ENCODE measurements at regions not wholly inside any gene's neighbourhood (a gene's known extent, or its start where the extent isn't known, plus 50 kb on each side); places are given as distances from the start of the nearest gene placed in this dataset.

DNA sequence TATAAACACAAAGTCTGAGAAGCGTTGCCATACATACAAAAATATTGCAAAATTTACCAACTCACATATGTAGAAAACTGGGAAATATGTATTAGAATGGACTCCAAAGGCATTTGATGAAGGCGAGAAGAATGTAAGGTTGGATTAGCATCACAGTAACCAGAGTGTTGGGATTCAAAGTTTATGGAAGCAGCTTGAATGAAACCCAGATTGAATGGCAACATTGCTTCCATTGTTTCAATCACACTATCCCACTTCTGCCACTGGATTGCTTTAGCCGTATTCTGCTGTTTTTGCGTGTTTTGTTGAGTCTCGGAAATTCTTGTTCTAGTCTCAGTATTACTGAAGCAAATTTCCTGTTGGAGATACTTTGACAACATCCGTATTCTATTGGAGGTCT lies 609.0 kb upstream of the LRATD1 start:
- H3K9me1 ChIP-seq (replicated peaks; ENCODE audit: control insufficient read depth, extremely low read depth, insufficient read depth, low read length): no peaks in the 10 kb centered on the region
- POLR2A ChIA-PET: no interaction called here
- H2AFZ ChIP-seq (ENCODE audit: low read depth, low read length): no peak overlapping the region
- H3K4me2 ChIP-seq (ENCODE audit: insufficient read depth, low read length): no peak overlapping the region
- H3K27me3 ChIP-seq (ENCODE audit: control insufficient read depth in 2 of 2, insufficient read depth in 2 of 2, low read length in 2 of 2): no peaks in the 10 kb centered on the region
- H3K79me2 ChIP-seq (ENCODE audit: control insufficient read depth, insufficient read depth, low read length): no peaks in the 10 kb centered on the region
- no peak for FAIRE-seq
- H3K27ac ChIP-seq (ENCODE audit: insufficient read depth, low read depth, low read length): no peak overlapping the region
- CTCF ChIA-PET: no interaction called here
- no peaks in the 10 kb centered on the region for H3K9me3 ChIP-seq (replicated peaks; ENCODE audit: control insufficient read depth, insufficient read depth, low read length)
- H3K36me3 ChIP-seq (ENCODE audit: control insufficient read depth in 2 of 2, extremely low read depth in 1 of 2, insufficient read depth in 2 of 2, low read length in 2 of 2): no peaks in the 10 kb centered on the region
- dilution Hi-C loops (cut with MboI; ENCODE audit: extremely low pct_ligation_motif_present, low sequenced_read_pairs) (no loop called here), intact Hi-C loops (cut with micrococcal nuclease) (no loop called here)
- H3K4me3 ChIP-seq (replicated peaks in 1 of 3; ENCODE audit: insufficient read depth in 1 of 3, low read depth in 1 of 3, low read length in 3 of 3): no peak overlapping the region
- no peak for DNase-seq (ENCODE audit: low read depth, low spot score)
- H3K9ac ChIP-seq (replicated peaks; ENCODE audit: extremely low read depth, insufficient read depth, low read length): no peak overlapping the region
- H4K20me1 ChIP-seq (replicated peaks; ENCODE audit: control insufficient read depth, extremely low read depth, insufficient read depth, low read length): no peaks in the 10 kb centered on the region
- no peaks in the 10 kb centered on the region for H3K4me1 ChIP-seq (ENCODE audit: control insufficient read depth, extremely low read depth, insufficient read depth, low read length)
- no TSS peak for BruUV-seq (replicated peaks)
- TF ChIP-seq POLR2A (IDR thresholded peaks at IDR 0.05; ENCODE audit: low read depth, low read length): no peak
- TF ChIP-seq JUN (IDR thresholded peaks at IDR 0.05; ENCODE audit: borderline replicate concordance, insufficient read depth, insufficient read length, low read depth): no peak
- TF ChIP-seq FOS (IDR thresholded peaks at IDR 0.05; ENCODE audit: borderline replicate concordance, insufficient read depth, low read length): no peak
- TF ChIP-seq EZH2 (IDR thresholded peaks at IDR 0.05; ENCODE audit: borderline replicate concordance, low read depth, low read length, severe bottlenecking): no peak
- TF ChIP-seq POLR2AphosphoS5 (IDR thresholded peaks at IDR 0.05; ENCODE audit: insufficient read depth, low read depth, low read length): no peak
- TF ChIP-seq, protein P1, sequence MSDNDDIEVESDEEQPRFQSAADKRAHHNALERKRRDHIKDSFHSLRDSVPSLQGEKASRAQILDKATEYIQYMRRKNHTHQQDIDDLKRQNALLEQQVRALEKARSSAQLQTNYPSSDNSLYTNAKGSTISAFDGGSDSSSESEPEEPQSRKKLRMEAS (IDR thresholded peaks at IDR 0.05; ENCODE audit: insufficient read depth, insufficient read length): no peak
- no peak for TF ChIP-seq MYC (IDR thresholded peaks at IDR 0.05; ENCODE audit: low read depth, low read length)
- TF ChIP-seq, protein P2, sequence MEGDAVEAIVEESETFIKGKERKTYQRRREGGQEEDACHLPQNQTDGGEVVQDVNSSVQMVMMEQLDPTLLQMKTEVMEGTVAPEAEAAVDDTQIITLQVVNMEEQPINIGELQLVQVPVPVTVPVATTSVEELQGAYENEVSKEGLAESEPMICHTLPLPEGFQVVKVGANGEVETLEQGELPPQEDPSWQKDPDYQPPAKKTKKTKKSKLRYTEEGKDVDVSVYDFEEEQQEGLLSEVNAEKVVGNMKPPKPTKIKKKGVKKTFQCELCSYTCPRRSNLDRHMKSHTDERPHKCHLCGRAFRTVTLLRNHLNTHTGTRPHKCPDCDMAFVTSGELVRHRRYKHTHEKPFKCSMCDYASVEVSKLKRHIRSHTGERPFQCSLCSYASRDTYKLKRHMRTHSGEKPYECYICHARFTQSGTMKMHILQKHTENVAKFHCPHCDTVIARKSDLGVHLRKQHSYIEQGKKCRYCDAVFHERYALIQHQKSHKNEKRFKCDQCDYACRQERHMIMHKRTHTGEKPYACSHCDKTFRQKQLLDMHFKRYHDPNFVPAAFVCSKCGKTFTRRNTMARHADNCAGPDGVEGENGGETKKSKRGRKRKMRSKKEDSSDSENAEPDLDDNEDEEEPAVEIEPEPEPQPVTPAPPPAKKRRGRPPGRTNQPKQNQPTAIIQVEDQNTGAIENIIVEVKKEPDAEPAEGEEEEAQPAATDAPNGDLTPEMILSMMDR (IDR thresholded peaks at IDR 0.05; ENCODE audit: extremely low read depth in 1 of 2, insufficient read depth in 1 of 2, low read depth in 1 of 2, low read length in 2 of 2): no peak
- TF ChIP-seq GATA2 (IDR thresholded peaks at IDR 0.05; ENCODE audit: insufficient read depth, insufficient read length, low read depth, low read length): no peak

All from endothelial cell of umbilical vein (primary cell).